ENCODE measurements at regions not wholly inside any gene's neighbourhood (a gene's known extent, or its start where the extent isn't known, plus 50 kb on each side); places are given as distances from the start of the nearest gene placed in this dataset.

DNA sequence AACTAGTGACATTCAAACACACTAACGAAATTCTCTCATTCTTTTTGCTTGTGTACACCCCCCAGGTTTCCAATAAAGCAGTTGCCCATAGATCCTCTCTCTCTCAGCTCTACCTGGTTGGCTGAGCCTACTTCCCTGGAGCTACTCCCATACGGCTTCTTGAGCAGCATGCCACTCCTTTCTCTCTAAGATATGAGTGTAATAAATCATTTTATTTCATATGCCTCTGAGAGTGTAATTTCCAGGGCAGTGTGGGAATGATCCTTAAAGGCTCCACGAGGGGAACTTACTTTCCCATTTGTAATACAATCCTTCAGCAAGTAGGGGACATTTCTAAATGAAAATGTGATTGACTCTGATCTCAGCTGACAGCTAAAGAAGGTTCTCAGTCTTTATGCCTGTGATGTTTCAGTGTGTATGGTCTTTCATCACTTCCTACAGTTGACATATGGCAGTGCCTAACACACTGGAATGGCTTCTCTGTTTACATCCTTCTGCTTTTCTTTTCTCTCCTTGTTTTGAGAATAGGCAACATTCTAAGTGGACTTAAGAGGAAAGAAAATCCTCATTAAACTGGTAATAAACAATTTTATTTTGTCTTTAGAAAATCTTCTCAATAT, 1194.3 kb upstream of the CDH8 start:
- no peak for DNase-seq (ENCODE audit: low read depth, low spot score)
- Histone ChIP-seq H3K4me3 (no peak overlapping the region), H3K9me3 (ENCODE audit: low read depth, low read length) (no peaks in the 10 kb centered on the region), H3K9ac (ENCODE audit: insufficient read length) (no peak overlapping the region), H3K36me3 (ENCODE audit: insufficient read depth, low read length) (no peaks in the 10 kb centered on the region), H3K27ac (no peak overlapping the region)
- TF ChIP-seq EZH2 (IDR thresholded peaks at IDR 0.05) (no peak), POLR2AphosphoS5 (IDR thresholded peaks at IDR 0.05; ENCODE audit: borderline replicate concordance, low read depth, low read length) (no peak), FOXP2 (optimal IDR thresholded peaks at IDR 0.05; ENCODE audit: control extremely low read depth, extremely low read length, insufficient read depth) (no peak)

DNA sequence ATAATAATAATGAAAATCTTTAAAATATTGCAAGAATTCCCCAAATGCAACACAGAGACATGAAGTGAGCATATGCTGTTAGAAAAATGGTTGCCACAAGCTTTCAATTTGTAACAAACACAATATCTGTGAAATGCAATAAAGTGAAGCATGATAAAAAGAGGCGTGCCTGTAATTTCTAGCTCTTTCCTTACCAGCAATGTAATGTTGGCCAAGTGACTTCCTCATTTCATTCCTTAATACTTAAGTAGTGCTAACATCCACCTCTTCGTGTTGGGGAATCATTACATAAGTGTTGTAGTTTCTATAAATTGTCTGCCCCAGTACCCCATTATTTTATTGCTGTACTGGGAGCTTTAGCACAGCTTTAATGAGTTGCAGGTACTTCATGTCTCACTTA, 1192.0 kb upstream of the CDH8 start:
- no peak for DNase-seq (ENCODE audit: low read depth, low spot score)
- Histone ChIP-seq H3K36me3 (ENCODE audit: insufficient read depth, low read length) (no peaks in the 10 kb centered on the region), H3K27ac (no peak overlapping the region), H3K9me3 (ENCODE audit: low read depth, low read length) (no peaks in the 10 kb centered on the region), H3K9ac (ENCODE audit: insufficient read length) (no peak overlapping the region), H3K4me3 (no peak overlapping the region)
- TF ChIP-seq EZH2 (IDR thresholded peaks at IDR 0.05): no peak
- TF ChIP-seq POLR2AphosphoS5 (IDR thresholded peaks at IDR 0.05; ENCODE audit: borderline replicate concordance, low read depth, low read length): no peak
- TF ChIP-seq FOXP2 (optimal IDR thresholded peaks at IDR 0.05; ENCODE audit: control extremely low read depth, extremely low read length, insufficient read depth): no peak

DNA sequence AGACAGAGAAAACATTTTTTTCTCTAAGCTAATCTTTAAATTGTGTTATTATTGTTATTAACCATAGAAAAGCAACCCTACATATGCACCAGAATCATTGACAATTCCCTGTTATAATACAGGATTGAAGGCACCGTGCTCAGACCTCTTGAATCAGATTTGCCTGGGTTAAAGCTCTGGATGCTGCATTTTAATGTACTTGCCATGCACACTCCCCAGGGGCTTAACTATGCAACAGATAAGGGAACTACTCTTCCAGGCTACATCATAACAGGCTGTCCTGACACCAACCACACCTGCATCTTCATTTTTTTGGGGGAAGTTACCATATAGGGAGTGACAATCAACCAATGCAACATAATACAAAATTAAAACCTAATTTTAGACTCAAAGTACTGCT, 1187.6 kb upstream of the CDH8 start:
- Histone ChIP-seq H3K9me3 (ENCODE audit: low read depth, low read length) (no peaks in the 10 kb centered on the region), H3K27ac (no peak overlapping the region), H3K9ac (ENCODE audit: insufficient read length) (no peak overlapping the region), H3K36me3 (ENCODE audit: insufficient read depth, low read length) (no peaks in the 10 kb centered on the region), H3K4me3 (no peak overlapping the region)
- DNase-seq (ENCODE audit: low read depth, low spot score): no peak
- no peak for TF ChIP-seq POLR2AphosphoS5 (IDR thresholded peaks at IDR 0.05; ENCODE audit: borderline replicate concordance, low read depth, low read length)
- no peak for TF ChIP-seq EZH2 (IDR thresholded peaks at IDR 0.05)
- no peak for TF ChIP-seq FOXP2 (optimal IDR thresholded peaks at IDR 0.05; ENCODE audit: control extremely low read depth, extremely low read length, insufficient read depth)

DNA sequence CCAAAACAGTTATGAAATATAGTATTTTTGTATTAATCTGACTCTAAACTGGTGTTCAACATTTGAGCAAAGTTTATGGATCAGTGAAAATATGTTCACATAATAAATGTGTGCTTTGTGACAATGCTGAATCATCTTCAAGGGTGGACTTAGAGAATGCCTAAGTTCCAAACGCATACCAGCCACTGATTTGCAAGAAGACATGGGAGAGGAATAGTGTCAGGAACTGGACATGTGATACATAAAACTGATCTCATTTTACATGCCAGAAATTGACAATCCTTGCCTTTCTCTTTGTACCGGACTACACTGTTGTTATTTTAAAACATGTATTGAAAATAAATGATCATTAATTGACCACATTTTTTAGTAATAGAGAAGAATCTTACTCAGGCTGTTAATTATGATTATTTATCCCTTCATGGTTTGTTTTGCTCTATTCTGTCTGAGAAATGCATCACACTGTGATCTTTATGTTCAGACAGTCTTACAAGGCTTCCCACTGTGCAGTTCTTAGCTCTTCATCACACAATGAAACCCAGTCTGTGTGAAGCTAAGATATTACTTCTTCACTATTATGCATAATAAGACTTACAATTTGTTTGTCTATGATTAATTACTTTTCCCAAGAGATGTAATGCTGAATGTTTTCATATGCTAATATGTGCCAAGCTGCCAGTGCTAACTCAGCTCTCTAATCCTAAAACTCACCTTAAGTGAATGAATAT, 1180.6 kb upstream of the CDH8 start:
- DNase-seq (ENCODE audit: low read depth, low spot score): no peak
- H3K27ac ChIP-seq: no peak overlapping the region

DNA sequence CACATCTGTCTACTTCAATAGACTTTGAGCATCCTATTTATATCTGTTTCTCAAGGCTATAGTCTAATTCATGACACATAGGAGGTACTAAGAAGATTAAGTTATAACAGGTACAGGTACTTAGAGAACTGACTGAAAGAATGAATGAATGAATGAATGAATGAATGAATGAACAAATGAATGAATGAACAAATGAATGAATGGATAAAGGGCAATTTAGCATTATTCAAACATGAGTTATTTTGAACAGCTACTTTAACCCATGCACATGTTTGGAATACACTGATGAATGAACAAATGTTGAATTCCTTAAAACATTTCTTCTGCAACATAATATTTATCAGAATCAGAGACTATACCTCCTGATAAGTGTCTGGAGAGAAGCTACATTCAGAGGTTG, 1165.6 kb upstream of the CDH8 start:
- Histone ChIP-seq H3K9ac (ENCODE audit: insufficient read length) (no peak overlapping the region), H3K36me3 (ENCODE audit: insufficient read depth, low read length) (no peaks in the 10 kb centered on the region), H3K4me3 (no peak overlapping the region), H3K9me3 (ENCODE audit: low read depth, low read length) (no peaks in the 10 kb centered on the region), H3K27ac (no peak overlapping the region)
- DNase-seq (ENCODE audit: low read depth, low spot score): no peak
- TF ChIP-seq EZH2 (IDR thresholded peaks at IDR 0.05) (no peak), FOXP2 (optimal IDR thresholded peaks at IDR 0.05; ENCODE audit: control extremely low read depth, extremely low read length, insufficient read depth) (no peak), POLR2AphosphoS5 (IDR thresholded peaks at IDR 0.05; ENCODE audit: borderline replicate concordance, low read depth, low read length) (no peak)

More for the DNA sequence above, 1180.6 kb upstream of the CDH8 start:
- Histone ChIP-seq H3K9me3 (ENCODE audit: low read depth, low read length) (no peaks in the 10 kb centered on the region), H3K4me3 (no peak overlapping the region), H3K36me3 (ENCODE audit: insufficient read depth, low read length) (no peaks in the 10 kb centered on the region), H3K9ac (ENCODE audit: insufficient read length) (no peak overlapping the region)
- TF ChIP-seq EZH2 (IDR thresholded peaks at IDR 0.05) (no peak), FOXP2 (optimal IDR thresholded peaks at IDR 0.05; ENCODE audit: control extremely low read depth, extremely low read length, insufficient read depth) (no peak)

DNA sequence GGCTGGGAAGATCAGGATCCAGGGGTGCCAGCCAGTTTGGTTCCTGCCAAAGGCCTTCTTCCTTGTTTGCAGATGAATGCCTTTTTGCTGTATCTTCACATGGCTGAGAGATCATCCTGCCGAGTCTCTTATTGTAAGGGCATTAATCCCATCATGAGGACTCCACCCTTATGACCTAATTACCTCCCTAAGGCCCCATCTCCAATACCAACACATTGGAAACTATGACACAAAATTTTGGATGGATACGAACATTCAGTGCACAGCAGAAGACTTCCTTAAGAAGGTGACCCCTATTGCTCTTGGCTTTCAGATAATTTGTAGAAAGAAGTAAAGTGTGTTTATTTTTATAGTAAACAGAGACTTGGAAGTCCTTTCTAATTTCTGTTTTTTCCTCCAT, 1164.7 kb upstream of the CDH8 start:
- Histone ChIP-seq H3K4me3 (no peak overlapping the region), H3K9me3 (ENCODE audit: low read depth, low read length) (no peaks in the 10 kb centered on the region), H3K9ac (ENCODE audit: insufficient read length) (no peak overlapping the region), H3K27ac (no peak overlapping the region), H3K36me3 (ENCODE audit: insufficient read depth, low read length) (no peaks in the 10 kb centered on the region)
- no peak for DNase-seq (ENCODE audit: low read depth, low spot score)
- TF ChIP-seq EZH2 (IDR thresholded peaks at IDR 0.05): no peak
- TF ChIP-seq POLR2AphosphoS5 (IDR thresholded peaks at IDR 0.05; ENCODE audit: borderline replicate concordance, low read depth, low read length): no peak
- TF ChIP-seq FOXP2 (optimal IDR thresholded peaks at IDR 0.05; ENCODE audit: control extremely low read depth, extremely low read length, insufficient read depth): no peak

DNA sequence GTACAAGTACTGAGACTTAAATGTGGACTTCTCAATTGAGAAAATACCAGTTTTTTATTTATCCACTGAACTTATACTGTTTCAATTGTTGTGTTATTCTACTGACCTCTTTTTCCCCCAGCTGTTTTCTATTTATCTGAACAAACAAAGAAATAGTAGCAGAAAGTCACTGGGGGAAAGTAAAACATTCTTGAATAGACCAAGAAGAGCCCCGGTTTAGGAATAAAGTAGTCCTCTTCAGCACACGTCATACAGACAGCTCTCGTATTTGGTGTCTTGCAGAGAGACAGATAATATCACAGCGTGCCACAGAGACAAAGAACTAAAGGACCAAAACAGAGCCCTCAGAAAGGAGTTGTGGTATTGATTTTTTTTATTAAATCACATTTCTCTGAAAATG, 1159.1 kb upstream of the CDH8 start:
- Histone ChIP-seq H3K9me3 (ENCODE audit: low read depth, low read length) (no peaks in the 10 kb centered on the region), H3K27ac (no peak overlapping the region), H3K4me3 (no peak overlapping the region), H3K36me3 (ENCODE audit: insufficient read depth, low read length) (no peaks in the 10 kb centered on the region), H3K9ac (ENCODE audit: insufficient read length) (no peak overlapping the region)
- DNase-seq (ENCODE audit: low read depth, low spot score): no peak
- TF ChIP-seq EZH2 (IDR thresholded peaks at IDR 0.05) (no peak), FOXP2 (optimal IDR thresholded peaks at IDR 0.05; ENCODE audit: control extremely low read depth, extremely low read length, insufficient read depth) (no peak), POLR2AphosphoS5 (IDR thresholded peaks at IDR 0.05; ENCODE audit: borderline replicate concordance, low read depth, low read length) (no peak)

DNA sequence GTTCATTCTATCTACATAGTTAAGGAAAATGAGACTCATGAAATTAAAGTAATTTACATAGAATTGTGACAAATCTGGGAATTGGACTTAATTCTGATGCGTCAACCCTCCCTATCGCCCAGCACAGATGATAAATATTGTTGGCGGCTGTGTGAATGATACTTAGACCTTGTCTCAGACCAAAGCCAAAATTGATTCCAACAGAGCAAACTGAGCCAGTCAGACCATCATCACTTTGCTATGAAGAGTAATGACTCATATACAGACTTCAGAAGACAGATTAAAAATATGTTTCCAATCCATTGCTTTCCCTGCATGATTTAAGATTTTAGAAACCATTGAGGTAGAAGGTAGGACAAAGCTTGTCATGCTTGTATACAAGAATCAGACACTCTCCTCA, 1156.7 kb upstream of the CDH8 start:
- TF ChIP-seq FOXP2 (optimal IDR thresholded peaks at IDR 0.05; ENCODE audit: control extremely low read depth, extremely low read length, insufficient read depth): no peak
- TF ChIP-seq POLR2AphosphoS5 (IDR thresholded peaks at IDR 0.05; ENCODE audit: borderline replicate concordance, low read depth, low read length): no peak
- no peak for TF ChIP-seq EZH2 (IDR thresholded peaks at IDR 0.05)
- Histone ChIP-seq H3K9me3 (ENCODE audit: low read depth, low read length) (no peaks in the 10 kb centered on the region), H3K4me3 (no peak overlapping the region), H3K27ac (no peak overlapping the region), H3K36me3 (ENCODE audit: insufficient read depth, low read length) (no peaks in the 10 kb centered on the region), H3K9ac (ENCODE audit: insufficient read length) (no peak overlapping the region)
- no peak for DNase-seq (ENCODE audit: low read depth, low spot score)

All from SK-N-MC (cell line).